ENCODE measurements at regions not wholly inside any gene's neighbourhood (a gene's known extent, or its start where the extent isn't known, plus 50 kb on each side); places are given as distances from the start of the nearest gene placed in this dataset.

DNA sequence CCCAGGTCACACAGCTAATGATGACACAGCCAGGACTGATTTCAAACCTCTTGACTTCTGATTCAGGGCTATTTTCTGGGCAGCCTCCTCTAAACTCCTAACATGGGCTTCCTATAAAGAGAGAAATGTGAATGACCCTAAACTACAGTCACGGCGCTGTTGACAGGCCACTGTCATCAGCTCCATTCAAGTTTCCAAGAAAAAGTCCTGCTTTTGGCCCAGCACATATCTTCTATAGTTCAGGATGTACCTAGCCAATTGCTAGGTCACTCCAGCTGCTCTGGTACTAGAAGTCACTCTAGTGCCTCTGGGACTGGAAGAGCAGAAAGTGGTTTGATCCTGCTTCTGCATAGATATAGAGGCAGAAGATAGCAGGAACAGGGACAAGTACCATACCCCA lies 64.9 kb upstream of the TARS1 start:
- TF ChIP-seq, protein P1, sequence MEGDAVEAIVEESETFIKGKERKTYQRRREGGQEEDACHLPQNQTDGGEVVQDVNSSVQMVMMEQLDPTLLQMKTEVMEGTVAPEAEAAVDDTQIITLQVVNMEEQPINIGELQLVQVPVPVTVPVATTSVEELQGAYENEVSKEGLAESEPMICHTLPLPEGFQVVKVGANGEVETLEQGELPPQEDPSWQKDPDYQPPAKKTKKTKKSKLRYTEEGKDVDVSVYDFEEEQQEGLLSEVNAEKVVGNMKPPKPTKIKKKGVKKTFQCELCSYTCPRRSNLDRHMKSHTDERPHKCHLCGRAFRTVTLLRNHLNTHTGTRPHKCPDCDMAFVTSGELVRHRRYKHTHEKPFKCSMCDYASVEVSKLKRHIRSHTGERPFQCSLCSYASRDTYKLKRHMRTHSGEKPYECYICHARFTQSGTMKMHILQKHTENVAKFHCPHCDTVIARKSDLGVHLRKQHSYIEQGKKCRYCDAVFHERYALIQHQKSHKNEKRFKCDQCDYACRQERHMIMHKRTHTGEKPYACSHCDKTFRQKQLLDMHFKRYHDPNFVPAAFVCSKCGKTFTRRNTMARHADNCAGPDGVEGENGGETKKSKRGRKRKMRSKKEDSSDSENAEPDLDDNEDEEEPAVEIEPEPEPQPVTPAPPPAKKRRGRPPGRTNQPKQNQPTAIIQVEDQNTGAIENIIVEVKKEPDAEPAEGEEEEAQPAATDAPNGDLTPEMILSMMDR (IDR thresholded peaks at IDR 0.05), result no peak
- no peak for TF ChIP-seq EP300 (IDR thresholded peaks at IDR 0.05)

Data from esophagus muscularis mucosa (tissue), 3 donors.